ENCODE measurements at regions not wholly inside any gene's neighbourhood (a gene's known extent, or its start where the extent isn't known, plus 50 kb on each side); places are given as distances from the start of the nearest gene placed in this dataset.

- DNase-seq = no peak
- H3K56ac ChIP-seq (ENCODE audit: insufficient read length, low read depth, low read length) = no peak overlapping the region
- no peak overlapping the region for H3T11ph ChIP-seq (ENCODE audit: low read length)
- H2BK12ac ChIP-seq (ENCODE audit: insufficient read length, low read depth, low read length) = no peak overlapping the region
- H3K79me2 ChIP-seq (ENCODE audit: insufficient read depth, low read length) = no peaks in the 10 kb centered on the region
- H4K91ac ChIP-seq (ENCODE audit: insufficient read length, low read depth, low read length) = no peak overlapping the region
- no peak overlapping the region for H2BK120ac ChIP-seq (ENCODE audit: low read depth, low read length, poor library complexity, severe bottlenecking)
- no peaks in the 10 kb centered on the region for H3K27me3 ChIP-seq (ENCODE audit: insufficient read depth, low read length)
- H2BK5ac ChIP-seq (ENCODE audit: insufficient read length, low read length) = no peak overlapping the region
- no peak overlapping the region for H3K23ac ChIP-seq (ENCODE audit: insufficient read length, low read depth, low read length)
- Mint-ChIP-seq H3K4me3 (no peak overlapping the region), H3K27ac (no peak overlapping the region), H3K9me3 (peaks cover 6 to 8% of the 10 kb centered on the region in 2 experiments), H3K4me1 (no peaks in the 10 kb centered on the region), H3K36me3 (ENCODE audit: insufficient read depth in 1 of 3, low read depth in 3 of 3) (peaks cover 2 to 7% (median 5%) of the 10 kb centered on the region in 3 experiments; a peak in 5 of 7 replicates), H3K27me3 (ENCODE audit: low read depth) (no peaks in the 10 kb centered on the region)
- no peak overlapping the region for H2AK5ac ChIP-seq (ENCODE audit: insufficient read length, low read length)
- H3K27ac ChIP-seq (ENCODE audit: insufficient read length, low read depth, low read length) = no peak overlapping the region
- no peak overlapping the region for H4K8ac ChIP-seq (replicated peaks; ENCODE audit: insufficient read length, low read depth, low read length)
- H4K20me1 ChIP-seq (ENCODE audit: control insufficient read depth, insufficient read depth, insufficient read length) = no peaks in the 10 kb centered on the region
- H2AFZ ChIP-seq (ENCODE audit: low read length) = no peak overlapping the region
- WGBS (ENCODE audit: extremely low coverage, insufficient read length, low lambda C conversion rate) = no CpG with 5 or more reads among the region's 3 CpGs
- H4K5ac ChIP-seq (ENCODE audit: insufficient read length, low read depth, low read length) = no peak overlapping the region
- no peaks in the 10 kb centered on the region for H3K9me3 ChIP-seq (ENCODE audit: control insufficient read depth, low read depth, low read length)
- H3K14ac ChIP-seq (ENCODE audit: insufficient read depth, low read length) = no peak overlapping the region
- H2BK20ac ChIP-seq (ENCODE audit: low read depth, low read length, poor library complexity, severe bottlenecking) = no peak overlapping the region
- no peak overlapping the region for H3K18ac ChIP-seq (ENCODE audit: insufficient read length, low read depth, low read length)
- no peak overlapping the region for H3K9ac ChIP-seq (ENCODE audit: extremely low read depth, insufficient read length, low read length)
- H3K4me2 ChIP-seq (ENCODE audit: insufficient read depth, insufficient read length, low read length) = no peak overlapping the region
- H3K4me1 ChIP-seq (ENCODE audit: insufficient read depth, low read length) = no peaks in the 10 kb centered on the region
- H2BK15ac ChIP-seq (ENCODE audit: low read depth, low read length) = no peak overlapping the region
- TF ChIP-seq CTCF (conservative IDR thresholded peaks at IDR 0.05) = peak; percentile 28; the same call in 2 of the 3 replicates
- no peaks in the 10 kb centered on the region for H3K79me1 ChIP-seq (ENCODE audit: insufficient read depth, low read depth, low read length, poor library complexity, severe bottlenecking)
- no peak overlapping the region for H3K4ac ChIP-seq (ENCODE audit: low read depth, low read length)
- no peaks in the 10 kb centered on the region for H3K23me2 ChIP-seq (ENCODE audit: insufficient read length, low read depth, low read length, poor library complexity, severe bottlenecking)
Observed at GRCh38 chr2:57552885-57553284, 493.7 kb upstream of the VRK2 start.

Data from H9 (cell line).